Osteoblast (primary cell): ENCODE measurements at regions not wholly inside any gene's neighbourhood (a gene's known extent, or its start where the extent isn't known, plus 50 kb on each side); places are given as distances from the start of the nearest gene placed in this dataset.

ENCODE experiments used
- DNase-seq: peaks from one replicate; pipeline ENCODE4 v3.0.0; 2011; ENCODE audit warnings: low spot score, mixed read lengths; ENCODE audit not compliant: insufficient read length; ENCODE audit errors: missing footprints
- H2AFZ ChIP-seq: 2 replicates; pipeline ENCODE4 v1.6.0; 2011; ENCODE audit warnings: mild to moderate bottlenecking, low read length
- H3K27ac ChIP-seq: 2 replicates; pipeline ENCODE4 v1.5.1; 2011; ENCODE audit warnings: mild to moderate bottlenecking, low read depth, low read length, moderate library complexity
- H3K27me3 ChIP-seq: 2 replicates; pipeline ENCODE4 v1.6.0; 2012; ENCODE audit warnings: mild to moderate bottlenecking, control low read depth, inconsistent platforms, low read length, moderate library complexity; ENCODE audit not compliant: insufficient read depth
- H3K36me3 ChIP-seq: 2 replicates; pipeline ENCODE4 v1.5.1; 2011; ENCODE audit warnings: mild to moderate bottlenecking, low read length, control low read depth, moderate library complexity; ENCODE audit not compliant: insufficient read depth
- H3K4me1 ChIP-seq: 2 replicates; pipeline ENCODE4 v1.5.1; 2011; ENCODE audit warnings: mild to moderate bottlenecking, low read length, control low read depth, moderate library complexity; ENCODE audit not compliant: insufficient read depth
- H3K4me2 ChIP-seq: 2 replicates; pipeline ENCODE4 v1.6.0; 2011; ENCODE audit warnings: mild to moderate bottlenecking, low read length; ENCODE audit not compliant: insufficient read depth
- H3K4me3 ChIP-seq: fragments of 200-600 bp; sonication (generic); 3 replicates; pipeline ENCODE4 v1.5.1; 2012; ENCODE audit warnings: mild to moderate bottlenecking, low read length, inconsistent platforms; ENCODE audit not compliant: insufficient read depth
- H3K79me2 ChIP-seq: 2 replicates; pipeline ENCODE4 v1.6.0; 2012; ENCODE audit warnings: mild to moderate bottlenecking, low read length, control low read depth, inconsistent platforms; ENCODE audit not compliant: insufficient read depth
- H3K9me3 ChIP-seq: 2 replicates; pipeline ENCODE4 v1.5.1; 2011; ENCODE audit warnings: low read depth, low read length, control low read depth
- H4K20me1 ChIP-seq: 2 replicates; pipeline ENCODE4 v1.6.0; 2012; ENCODE audit warnings: mild to moderate bottlenecking, low read length, control low read depth; ENCODE audit not compliant: insufficient read depth
- TF ChIP-seq, protein P1 (sequence below): IDR thresholded peaks from 2 replicates; pipeline ENCODE4 v1.5.1; 2011; ENCODE audit warnings: mild to moderate bottlenecking, low read depth, low read length, moderate library complexity; ENCODE audit errors: extremely low read depth

GRCh38 chr20:23163562-23163961 lies 77.4 kb upstream of the CD93 start:
- Histone ChIP-seq H2AFZ (no peak overlapping the region), H3K4me3 (no peak overlapping the region), H3K36me3 (no peaks in the 10 kb centered on the region), H3K9me3 (no peaks in the 10 kb centered on the region), H3K4me1 (peaks cover 26% of the 10 kb centered on the region), H3K4me2 (no peak overlapping the region), H3K27ac (no peak overlapping the region), H3K79me2 (no peaks in the 10 kb centered on the region), H4K20me1 (no peaks in the 10 kb centered on the region), H3K27me3 (no peaks in the 10 kb centered on the region)
- no peak for DNase-seq
- TF ChIP-seq, protein P1, sequence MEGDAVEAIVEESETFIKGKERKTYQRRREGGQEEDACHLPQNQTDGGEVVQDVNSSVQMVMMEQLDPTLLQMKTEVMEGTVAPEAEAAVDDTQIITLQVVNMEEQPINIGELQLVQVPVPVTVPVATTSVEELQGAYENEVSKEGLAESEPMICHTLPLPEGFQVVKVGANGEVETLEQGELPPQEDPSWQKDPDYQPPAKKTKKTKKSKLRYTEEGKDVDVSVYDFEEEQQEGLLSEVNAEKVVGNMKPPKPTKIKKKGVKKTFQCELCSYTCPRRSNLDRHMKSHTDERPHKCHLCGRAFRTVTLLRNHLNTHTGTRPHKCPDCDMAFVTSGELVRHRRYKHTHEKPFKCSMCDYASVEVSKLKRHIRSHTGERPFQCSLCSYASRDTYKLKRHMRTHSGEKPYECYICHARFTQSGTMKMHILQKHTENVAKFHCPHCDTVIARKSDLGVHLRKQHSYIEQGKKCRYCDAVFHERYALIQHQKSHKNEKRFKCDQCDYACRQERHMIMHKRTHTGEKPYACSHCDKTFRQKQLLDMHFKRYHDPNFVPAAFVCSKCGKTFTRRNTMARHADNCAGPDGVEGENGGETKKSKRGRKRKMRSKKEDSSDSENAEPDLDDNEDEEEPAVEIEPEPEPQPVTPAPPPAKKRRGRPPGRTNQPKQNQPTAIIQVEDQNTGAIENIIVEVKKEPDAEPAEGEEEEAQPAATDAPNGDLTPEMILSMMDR = no peak

- Histone ChIP-seq H3K4me3 (no peak overlapping the region), H3K4me2 (no peak overlapping the region), H3K9me3 (no peaks in the 10 kb centered on the region), H3K79me2 (no peaks in the 10 kb centered on the region), H3K27ac (no peak overlapping the region), H2AFZ (no peak overlapping the region), H3K36me3 (no peaks in the 10 kb centered on the region), H4K20me1 (no peaks in the 10 kb centered on the region), H3K4me1 (peaks cover 26% of the 10 kb centered on the region), H3K27me3 (no peaks in the 10 kb centered on the region)
- TF ChIP-seq, protein P1 = no peak
- DNase-seq = no peak
Measured at GRCh38 chr20:23162887-23163286, 76.8 kb upstream of the CD93 start.

DNA sequence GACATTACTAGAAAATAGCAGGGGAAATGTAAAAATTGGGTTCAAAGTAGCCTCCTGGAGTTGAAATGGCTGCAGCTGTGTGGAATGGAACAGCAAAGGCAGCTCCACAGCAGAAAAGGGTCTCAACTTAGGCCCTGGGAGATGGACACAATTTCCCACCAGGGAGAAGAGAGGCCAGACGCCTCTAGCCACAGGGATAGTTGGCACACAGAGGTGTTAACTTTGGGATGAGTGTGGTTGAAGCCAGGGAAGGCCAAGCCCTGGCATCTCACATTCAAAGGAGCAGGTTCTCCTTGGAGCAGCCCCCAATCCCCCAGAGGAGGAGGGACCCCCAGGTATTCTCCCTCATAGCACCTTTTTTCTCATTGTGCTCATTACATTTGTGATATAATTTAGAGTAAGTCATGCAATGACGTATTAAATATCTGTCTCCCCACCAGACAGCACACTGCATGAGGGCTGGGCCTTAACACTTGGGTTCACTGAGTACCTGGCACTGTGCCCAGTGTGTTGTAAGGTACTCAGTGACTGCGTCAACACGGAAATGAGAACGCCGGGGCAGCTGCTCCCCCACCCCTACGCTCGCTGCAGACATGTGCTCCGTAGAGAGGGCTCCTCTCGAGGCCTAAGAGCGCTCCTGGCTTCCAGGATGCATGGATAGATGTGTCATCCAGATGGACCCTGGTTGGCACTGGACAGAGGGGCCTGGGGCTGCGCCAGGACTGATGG lies 76.0 kb upstream of the CD93 start:
- Histone ChIP-seq H3K27ac (peak overlapping the region; percentile 52), H3K9me3 (no peaks in the 10 kb centered on the region), H3K4me1 (peaks cover 28% of the 10 kb centered on the region), H3K79me2 (no peaks in the 10 kb centered on the region), H4K20me1 (no peaks in the 10 kb centered on the region), H3K4me2 (no peak overlapping the region), H3K4me3 (no peak overlapping the region), H2AFZ (no peak overlapping the region), H3K27me3 (no peaks in the 10 kb centered on the region), H3K36me3 (no peaks in the 10 kb centered on the region)
- TF ChIP-seq, protein P1 = no peak
- DNase-seq = no peak

DNA sequence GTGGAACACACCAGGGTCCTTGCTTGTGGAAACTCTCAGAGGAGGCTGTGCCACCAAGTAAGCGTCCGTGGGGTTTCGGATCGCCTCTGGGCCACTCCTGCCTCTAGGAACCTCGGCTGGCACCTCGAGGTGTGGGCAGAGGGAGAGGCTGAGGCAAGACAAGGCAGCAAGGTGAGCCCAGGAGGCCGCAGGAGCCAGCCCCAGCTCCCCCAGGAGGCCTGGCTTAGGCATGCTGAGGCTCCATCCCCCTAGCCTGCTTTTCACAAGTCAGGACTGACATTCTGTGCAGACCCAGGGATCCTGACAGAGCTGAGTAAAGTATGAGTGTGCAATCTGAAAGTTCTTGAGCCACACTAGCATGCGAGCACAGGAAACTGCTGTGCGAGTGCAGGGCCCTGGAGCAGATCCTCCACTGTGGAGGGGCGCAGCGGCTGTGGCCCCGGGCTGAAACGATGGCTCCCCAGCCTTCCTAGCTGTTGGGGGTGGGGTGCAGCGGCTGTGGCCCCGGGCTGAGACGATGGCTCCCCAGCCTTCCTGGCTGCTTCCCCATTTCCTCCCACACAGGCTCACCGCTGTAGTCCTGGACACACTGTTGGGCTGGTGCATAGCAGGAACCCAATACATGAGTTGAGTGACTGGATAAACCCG lies 75.2 kb upstream of the CD93 start:
- TF ChIP-seq, protein P1 = no peak
- Histone ChIP-seq H4K20me1 (no peaks in the 10 kb centered on the region), H3K79me2 (no peaks in the 10 kb centered on the region), H3K27me3 (no peaks in the 10 kb centered on the region), H3K9me3 (no peaks in the 10 kb centered on the region), H3K4me3 (no peak overlapping the region), H3K4me1 (peaks cover 36% of the 10 kb centered on the region), H3K27ac (peak overlapping the region; percentile 52), H3K36me3 (no peaks in the 10 kb centered on the region), H3K4me2 (peak overlapping the region; percentile 6), H2AFZ (peak overlapping the region; percentile 56)
- DNase-seq = peak; percentile 90
